ENCODE measurements at regions not wholly inside any gene's neighbourhood (a gene's known extent, or its start where the extent isn't known, plus 50 kb on each side); places are given as distances from the start of the nearest gene placed in this dataset.

- TF ChIP-seq ZBTB7A (IDR thresholded peaks at IDR 0.05; ENCODE audit: low read depth): no peak
- no peak for TF ChIP-seq EP300 (IDR thresholded peaks at IDR 0.05; ENCODE audit: borderline replicate concordance)
- no peak for TF ChIP-seq CEBPB (IDR thresholded peaks at IDR 0.05)
- TF ChIP-seq RAD21 (IDR thresholded peaks at IDR 0.05; ENCODE audit: low read depth): no peak
- no peak for TF ChIP-seq CREB1 (IDR thresholded peaks at IDR 0.05; ENCODE audit: low read depth)
- no peak for TF ChIP-seq FOXM1 (IDR thresholded peaks at IDR 0.05; ENCODE audit: borderline replicate concordance, low read depth)
- no peak for TF ChIP-seq NFIC (IDR thresholded peaks at IDR 0.05)
- no peak for TF ChIP-seq TAF1 (IDR thresholded peaks at IDR 0.05; ENCODE audit: low read depth)
- TF ChIP-seq EGR1 (IDR thresholded peaks at IDR 0.05): no peak
- TF ChIP-seq REST (IDR thresholded peaks at IDR 0.05; ENCODE audit: low read depth): no peak
- TF ChIP-seq TEAD4 (IDR thresholded peaks at IDR 0.05): no peak
- no peak for TF ChIP-seq YY1 (IDR thresholded peaks at IDR 0.05; ENCODE audit: low read depth)
- TF ChIP-seq USF1 (IDR thresholded peaks at IDR 0.05): no peak
Observed at GRCh38 chr9:121577166-121577565, 74.3 kb upstream of the DAB2IP start.

GRCh38 chr9:121577572-121577971 is 73.9 kb upstream of the DAB2IP start:
- TF ChIP-seq USF1 (IDR thresholded peaks at IDR 0.05) (no peak), CREB1 (IDR thresholded peaks at IDR 0.05; ENCODE audit: low read depth) (no peak), YY1 (IDR thresholded peaks at IDR 0.05; ENCODE audit: low read depth) (no peak), TEAD4 (IDR thresholded peaks at IDR 0.05) (no peak), REST (IDR thresholded peaks at IDR 0.05; ENCODE audit: low read depth) (no peak), TAF1 (IDR thresholded peaks at IDR 0.05; ENCODE audit: low read depth) (no peak), MAX (IDR thresholded peaks at IDR 0.05) (no peak), NFIC (IDR thresholded peaks at IDR 0.05) (no peak), CEBPB (IDR thresholded peaks at IDR 0.05) (no peak), ZBTB7A (IDR thresholded peaks at IDR 0.05; ENCODE audit: low read depth) (no peak), TCF12 (IDR thresholded peaks at IDR 0.05; ENCODE audit: low read depth) (no peak), FOXM1 (IDR thresholded peaks at IDR 0.05; ENCODE audit: borderline replicate concordance, low read depth) (no peak), EGR1 (IDR thresholded peaks at IDR 0.05) (no peak), EP300 (IDR thresholded peaks at IDR 0.05; ENCODE audit: borderline replicate concordance) (no peak), RAD21 (IDR thresholded peaks at IDR 0.05; ENCODE audit: low read depth) (no peak)

- TF ChIP-seq CREB1 (IDR thresholded peaks at IDR 0.05; ENCODE audit: low read depth) (no peak), EP300 (IDR thresholded peaks at IDR 0.05; ENCODE audit: borderline replicate concordance) (no peak), FOXM1 (IDR thresholded peaks at IDR 0.05; ENCODE audit: borderline replicate concordance, low read depth) (no peak), EGR1 (IDR thresholded peaks at IDR 0.05) (no peak), MAX (IDR thresholded peaks at IDR 0.05) (no peak), RAD21 (IDR thresholded peaks at IDR 0.05; ENCODE audit: low read depth) (no peak), CEBPB (IDR thresholded peaks at IDR 0.05) (no peak), TAF1 (IDR thresholded peaks at IDR 0.05; ENCODE audit: low read depth) (no peak), TEAD4 (IDR thresholded peaks at IDR 0.05) (no peak), NFIC (IDR thresholded peaks at IDR 0.05) (no peak), REST (IDR thresholded peaks at IDR 0.05; ENCODE audit: low read depth) (no peak), YY1 (IDR thresholded peaks at IDR 0.05; ENCODE audit: low read depth) (no peak), USF1 (IDR thresholded peaks at IDR 0.05) (no peak), TCF12 (IDR thresholded peaks at IDR 0.05; ENCODE audit: low read depth) (no peak), ZBTB7A (IDR thresholded peaks at IDR 0.05; ENCODE audit: low read depth) (no peak)
Observed at GRCh38 chr9:121581786-121582600, 69.4 kb upstream of the DAB2IP start.
